Limb (tissue), 2 donors: ENCODE measurements at regions not wholly inside any gene's neighbourhood (a gene's known extent, or its start where the extent isn't known, plus 50 kb on each side); places are given as distances from the start of the nearest gene placed in this dataset.
"Not testable (repeated sequence)": the region's sequence is repeated elsewhere in the genome, so short reads cannot be mapped to it uniquely, and the experiment has no call there.

ENCODE experiments used
- DNase-seq, 2 donors: peaks; one replicate each; pipeline ENCODE4 v3.0.0-alpha.2; 2016; ENCODE audit errors: extremely low spot score in 2 of 2

- DNase-seq, result peak; percentile 96 to 100
Measured at GRCh38 chr1:223992456-223993246, 121.3 kb upstream of the FBXO28 start.

- DNase-seq, result not testable (repeated sequence)
Measured at GRCh38 chr1:223991297-223991857, 122.5 kb upstream of the FBXO28 start.

- not testable (repeated sequence) for DNase-seq
Measured at GRCh38 chr1:223961985-223962384, 116.2 kb upstream of the TP53BP2 start.

GRCh38 chr1:223952801-223953200, 107.1 kb upstream of the TP53BP2 start:
- DNase-seq, result not testable (repeated sequence)

GRCh38 chr1:223951551-223951950, 105.8 kb upstream of the TP53BP2 start:
- DNase-seq, result not testable (repeated sequence)

- not testable (repeated sequence) for DNase-seq
Measured at GRCh38 chr1:223949944-223950343, 104.2 kb upstream of the TP53BP2 start.

- DNase-seq, result not testable (repeated sequence)
Measured at GRCh38 chr1:223948041-223948440, 102.3 kb upstream of the TP53BP2 start.

GRCh38 chr1:223936592-223936991, 90.8 kb upstream of the TP53BP2 start:
- not testable (repeated sequence) for DNase-seq

- DNase-seq, result not testable (repeated sequence)
Measured at GRCh38 chr1:223931476-223931875, 85.7 kb upstream of the TP53BP2 start.

GRCh38 chr1:223920805-223921204, 75.1 kb upstream of the TP53BP2 start:
- DNase-seq, result not testable (repeated sequence)

GRCh38 chr1:223915476-223915875, 69.7 kb upstream of the TP53BP2 start:
- DNase-seq, result not testable (repeated sequence)

- not testable (repeated sequence) for DNase-seq
Measured at GRCh38 chr1:223913715-223914114, 68.0 kb upstream of the TP53BP2 start.

GRCh38 chr1:223907943-223908587, 62.3 kb upstream of the TP53BP2 start:
- not testable (repeated sequence) for DNase-seq

- not testable (repeated sequence) for DNase-seq
Measured at GRCh38 chr1:223903221-223903620, 57.5 kb upstream of the TP53BP2 start.

GRCh38 chr1:223899775-223900174, 54.0 kb upstream of the TP53BP2 start:
- DNase-seq, result not testable (repeated sequence)

GRCh38 chr1:223897097-223897496, 51.4 kb upstream of the TP53BP2 start:
- DNase-seq, result not testable (repeated sequence)

- DNase-seq, result not testable (repeated sequence)
Measured at GRCh38 chr1:223895950-223896349, 50.2 kb upstream of the TP53BP2 start.
